GM12801 (cell line): ENCODE measurements at regions not wholly inside any gene's neighbourhood (a gene's known extent, or its start where the extent isn't known, plus 50 kb on each side); places are given as distances from the start of the nearest gene placed in this dataset.
A peak's percentile ranks its signal among the peaks of the same experiment; 100 is the strongest.

Experiments used
- CTCF ChIP-seq: IDR thresholded peaks from one replicate; pipeline ENCODE4 v1.5.1; 2011; ENCODE audit warnings: control low read depth; ENCODE audit not compliant: insufficient read length; ENCODE audit errors: extremely low read depth

- TF ChIP-seq CTCF = peak; percentile 3
Observed at GRCh38 chr7:112898432-112899290, 108.5 kb upstream of the TMEM168 start.

- no peak for TF ChIP-seq CTCF
Observed at GRCh38 chr7:112897839-112898431, 107.7 kb upstream of the TMEM168 start.

GRCh38 chr7:112896026-112896601 is 105.9 kb upstream of the TMEM168 start:
- no peak for TF ChIP-seq CTCF

- TF ChIP-seq CTCF = no peak
Observed at GRCh38 chr7:112892263-112892662, 102.1 kb upstream of the TMEM168 start.

GRCh38 chr7:112891698-112892097 is 101.5 kb upstream of the TMEM168 start:
- no peak for TF ChIP-seq CTCF

GRCh38 chr7:112889834-112890438 is 99.7 kb upstream of the TMEM168 start:
- TF ChIP-seq CTCF = no peak

GRCh38 chr7:112889268-112889667 is 99.1 kb upstream of the TMEM168 start:
- TF ChIP-seq CTCF = no peak
